ENCODE measurements at regions not wholly inside any gene's neighbourhood (a gene's known extent, or its start where the extent isn't known, plus 50 kb on each side); places are given as distances from the start of the nearest gene placed in this dataset.

DNA sequence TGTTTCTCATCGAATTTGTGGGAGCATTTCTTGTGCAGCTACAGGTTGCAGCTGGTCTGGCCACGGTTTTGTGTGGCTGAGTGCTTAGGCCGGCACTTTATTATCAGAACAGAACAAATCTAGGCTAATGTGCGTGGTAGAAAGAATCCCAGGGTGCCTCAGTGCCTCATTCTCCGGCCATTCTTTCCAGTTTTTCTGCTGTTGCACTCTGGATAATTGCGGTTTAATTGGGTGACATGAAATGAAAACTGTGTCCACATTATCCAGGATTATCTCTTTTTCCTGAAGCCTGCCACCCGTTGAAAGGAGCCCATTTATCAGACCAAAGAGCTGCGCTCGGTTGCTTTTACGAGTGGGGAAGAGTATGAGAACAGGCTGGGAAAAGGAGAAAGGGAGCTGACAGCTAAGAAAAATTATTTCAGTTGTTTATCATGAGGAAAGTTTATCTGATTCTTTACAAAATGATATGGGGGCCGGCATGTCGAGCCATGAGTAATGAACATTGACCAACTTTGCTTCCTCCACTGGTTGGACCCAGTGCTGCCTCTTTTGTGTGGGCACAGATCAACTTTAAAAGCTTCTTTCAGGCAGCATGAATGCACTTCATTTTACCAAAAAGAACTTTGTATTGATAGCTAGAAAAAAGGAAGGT, 117.0 kb upstream of the SOX21 start:
- TF ChIP-seq, protein P1, sequence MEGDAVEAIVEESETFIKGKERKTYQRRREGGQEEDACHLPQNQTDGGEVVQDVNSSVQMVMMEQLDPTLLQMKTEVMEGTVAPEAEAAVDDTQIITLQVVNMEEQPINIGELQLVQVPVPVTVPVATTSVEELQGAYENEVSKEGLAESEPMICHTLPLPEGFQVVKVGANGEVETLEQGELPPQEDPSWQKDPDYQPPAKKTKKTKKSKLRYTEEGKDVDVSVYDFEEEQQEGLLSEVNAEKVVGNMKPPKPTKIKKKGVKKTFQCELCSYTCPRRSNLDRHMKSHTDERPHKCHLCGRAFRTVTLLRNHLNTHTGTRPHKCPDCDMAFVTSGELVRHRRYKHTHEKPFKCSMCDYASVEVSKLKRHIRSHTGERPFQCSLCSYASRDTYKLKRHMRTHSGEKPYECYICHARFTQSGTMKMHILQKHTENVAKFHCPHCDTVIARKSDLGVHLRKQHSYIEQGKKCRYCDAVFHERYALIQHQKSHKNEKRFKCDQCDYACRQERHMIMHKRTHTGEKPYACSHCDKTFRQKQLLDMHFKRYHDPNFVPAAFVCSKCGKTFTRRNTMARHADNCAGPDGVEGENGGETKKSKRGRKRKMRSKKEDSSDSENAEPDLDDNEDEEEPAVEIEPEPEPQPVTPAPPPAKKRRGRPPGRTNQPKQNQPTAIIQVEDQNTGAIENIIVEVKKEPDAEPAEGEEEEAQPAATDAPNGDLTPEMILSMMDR (IDR thresholded peaks at IDR 0.05): no peak
- no peak for TF ChIP-seq POLR2A (IDR thresholded peaks at IDR 0.05)
